Liver (tissue), 8 donors: ENCODE measurements at regions not wholly inside any gene's neighbourhood (a gene's known extent, or its start where the extent isn't known, plus 50 kb on each side); places are given as distances from the start of the nearest gene placed in this dataset.

Experiments used
- DNase-seq: peaks from one replicate; pipeline ENCODE4 v3.0.0-alpha.2; 2017; ENCODE audit warnings: low spot score
- H3K27ac ChIP-seq, 2 donors: one replicate each; pipeline ENCODE4 v1.7.0; 2013; ENCODE audit warnings: inconsistent platforms in 2 of 2, low read length in 2 of 2, control low read depth in 1 of 2, low read depth in 1 of 2, mild to moderate bottlenecking in 1 of 2
- H3K27me3 ChIP-seq, 4 donors: one replicate each; pipeline versions ENCODE4 v1.6.1 to v1.7.0; 2013; ENCODE audit warnings: low read length in 3 of 4, inconsistent platforms in 1 of 4, mild to moderate bottlenecking in 1 of 4, moderate library complexity in 1 of 4; ENCODE audit not compliant: control insufficient read depth in 4 of 4, insufficient read depth in 4 of 4
- H3K36me3 ChIP-seq, 4 donors: one replicate each; pipeline versions ENCODE4 v1.6.1 to v1.7.0; 2013; ENCODE audit warnings: low read length in 3 of 4, mild to moderate bottlenecking in 3 of 4, low read depth in 1 of 4, moderate library complexity in 1 of 4; ENCODE audit not compliant: control insufficient read depth in 4 of 4, insufficient read depth in 3 of 4
- H3K4me1 ChIP-seq, 4 donors: one replicate each; pipeline versions ENCODE4 v1.6.1 to v1.7.0; 2013; ENCODE audit warnings: low read length in 3 of 4, mild to moderate bottlenecking in 3 of 4, moderate library complexity in 1 of 4; ENCODE audit not compliant: control insufficient read depth in 4 of 4, insufficient read depth in 4 of 4
- H3K4me3 ChIP-seq, 3 donors: one replicate each; pipeline versions ENCODE4 v1.6.1 to v1.7.0; 2013; ENCODE audit warnings: low read length in 3 of 3, control low read depth in 1 of 3, low read depth in 1 of 3, mild to moderate bottlenecking in 1 of 3
- H3K9ac ChIP-seq, 2 donors: one replicate each; pipeline ENCODE4 v1.7.0; 2013; ENCODE audit warnings: low read length in 2 of 2, mild to moderate bottlenecking in 2 of 2, moderate library complexity in 2 of 2, control low read depth in 1 of 2, low read depth in 1 of 2
- H3K9me3 ChIP-seq, 4 donors: one replicate each; pipeline versions ENCODE4 v1.6.1 to v1.7.0; 2013; ENCODE audit warnings: low read length in 3 of 4; ENCODE audit not compliant: control insufficient read depth in 4 of 4
- EGR1 ChIP-seq, 2 donors: IDR thresholded peaks; 2 replicates each; pipeline ENCODE4 v1.6.1; 2016 to 2018; ENCODE audit warnings: antibody characterized with exemption in 2 of 2, low read depth in 2 of 2
- FOXA2 ChIP-seq: IDR thresholded peaks from 2 replicates; pipeline ENCODE4 v1.6.1; 2016; ENCODE audit warnings: antibody characterized with exemption
- GABPA ChIP-seq, 2 donors: IDR thresholded peaks in 1 of 2; conservative IDR thresholded peaks in 1 of 2; 2 replicates each; pipeline ENCODE4 v1.6.1; 2016; ENCODE audit warnings: antibody characterized with exemption in 2 of 2, mild to moderate bottlenecking in 1 of 2, moderate library complexity in 1 of 2
- HNF4A ChIP-seq, 2 donors: conservative IDR thresholded peaks; 2 replicates each; pipeline ENCODE4 v1.6.1; 2016; ENCODE audit warnings: antibody characterized with exemption in 2 of 2, mild to moderate bottlenecking in 2 of 2
- JUND ChIP-seq, 2 donors: IDR thresholded peaks; 2 replicates each; pipeline ENCODE4 v1.6.1; 2016; ENCODE audit warnings: antibody characterized with exemption in 2 of 2
- NR2F2 ChIP-seq: IDR thresholded peaks from 2 replicates; pipeline ENCODE4 v1.6.1; 2016; ENCODE audit warnings: antibody characterized with exemption
- RAD21 ChIP-seq, 2 donors: IDR thresholded peaks; 2 replicates each; pipeline ENCODE4 v1.6.1; 2016; ENCODE audit warnings: antibody characterized with exemption in 2 of 2, mild to moderate bottlenecking in 2 of 2
- REST ChIP-seq: IDR thresholded peaks from 2 replicates; pipeline ENCODE4 v1.6.1; 2016; ENCODE audit warnings: antibody characterized with exemption, mild to moderate bottlenecking
- RXRA ChIP-seq, 2 donors: IDR thresholded peaks; 2 replicates each; pipeline ENCODE4 v1.6.1; 2017 to 2018; ENCODE audit warnings: antibody characterized with exemption in 2 of 2, mild to moderate bottlenecking in 1 of 2
- TAF1 ChIP-seq: conservative IDR thresholded peaks from 2 replicates; pipeline ENCODE4 v1.6.1; 2016; ENCODE audit warnings: antibody characterized with exemption, mild to moderate bottlenecking
- YY1 ChIP-seq: IDR thresholded peaks from 2 replicates; pipeline ENCODE4 v1.6.1; 2016; ENCODE audit warnings: antibody characterized with exemption, mild to moderate bottlenecking
- ZBTB33 ChIP-seq: IDR thresholded peaks from 2 replicates; pipeline ENCODE4 v1.6.1; 2016; ENCODE audit warnings: antibody characterized with exemption
- WGBS: extraction: QIAGEN DNeasy Blood & Tissue Kit; methylation state at CpG from one replicate; pipeline ENCODE4 v1.1.7; 2013; 5-methylcytosine and 5-hydroxymethylcytosine counted together
- TF ChIP-seq, protein P1 (sequence below): fragments of 150-350 bp; IDR thresholded peaks from 2 replicates; pipeline ENCODE4 v1.5.1; 2017; ENCODE audit warnings: improper control_type of control experiment, low read depth, low read length; ENCODE audit not compliant: missing input control
- TF ChIP-seq, protein P2 (sequence below): IDR thresholded peaks from 2 replicates; pipeline ENCODE4 v1.6.1; 2016; ENCODE audit warnings: antibody characterized with exemption
- donor health status: healthy.
- donor health status: healthy.
- donor health status: healthy.
- donor health status: healthy.
- donor health status: healthy.

DNA sequence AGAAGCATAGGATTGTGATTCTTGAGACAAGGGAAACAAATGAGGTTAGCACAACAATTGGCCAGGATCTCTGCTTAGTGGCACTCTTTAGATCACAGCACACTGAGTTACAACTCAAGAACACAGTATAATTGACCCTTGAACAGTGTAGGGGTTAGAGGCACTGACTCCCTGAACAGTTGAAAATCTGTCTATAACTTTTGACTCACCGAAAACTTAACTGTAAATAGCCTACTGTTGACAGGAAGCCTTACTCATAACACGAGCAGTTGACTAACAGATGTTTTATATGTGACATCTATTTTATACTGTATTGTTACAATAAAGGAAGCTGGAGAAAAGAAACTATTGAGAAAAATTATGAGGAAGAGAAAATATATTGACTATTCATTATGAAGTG, 296.1 kb downstream of the RERGL start:
- Histone ChIP-seq H3K9ac (no peak overlapping the region), H3K27me3 (no peaks in the 10 kb centered on the region), H3K27ac (no peak overlapping the region), H3K4me1 (no peaks in the 10 kb centered on the region), H3K4me3 (no peak overlapping the region), H3K9me3 (no peaks in the 10 kb centered on the region), H3K36me3 (no peaks in the 10 kb centered on the region)
- DNase-seq, result no peak
- TF ChIP-seq GABPA (IDR thresholded peaks at IDR 0.05 in 1 of 2, conservative IDR thresholded peaks at IDR 0.05 in 1 of 2), result no peak
- TF ChIP-seq JUND (IDR thresholded peaks at IDR 0.05), result no peak
- no peak for TF ChIP-seq NR2F2
- TF ChIP-seq TAF1, result no peak
- no peak for TF ChIP-seq REST
- TF ChIP-seq, protein P1, sequence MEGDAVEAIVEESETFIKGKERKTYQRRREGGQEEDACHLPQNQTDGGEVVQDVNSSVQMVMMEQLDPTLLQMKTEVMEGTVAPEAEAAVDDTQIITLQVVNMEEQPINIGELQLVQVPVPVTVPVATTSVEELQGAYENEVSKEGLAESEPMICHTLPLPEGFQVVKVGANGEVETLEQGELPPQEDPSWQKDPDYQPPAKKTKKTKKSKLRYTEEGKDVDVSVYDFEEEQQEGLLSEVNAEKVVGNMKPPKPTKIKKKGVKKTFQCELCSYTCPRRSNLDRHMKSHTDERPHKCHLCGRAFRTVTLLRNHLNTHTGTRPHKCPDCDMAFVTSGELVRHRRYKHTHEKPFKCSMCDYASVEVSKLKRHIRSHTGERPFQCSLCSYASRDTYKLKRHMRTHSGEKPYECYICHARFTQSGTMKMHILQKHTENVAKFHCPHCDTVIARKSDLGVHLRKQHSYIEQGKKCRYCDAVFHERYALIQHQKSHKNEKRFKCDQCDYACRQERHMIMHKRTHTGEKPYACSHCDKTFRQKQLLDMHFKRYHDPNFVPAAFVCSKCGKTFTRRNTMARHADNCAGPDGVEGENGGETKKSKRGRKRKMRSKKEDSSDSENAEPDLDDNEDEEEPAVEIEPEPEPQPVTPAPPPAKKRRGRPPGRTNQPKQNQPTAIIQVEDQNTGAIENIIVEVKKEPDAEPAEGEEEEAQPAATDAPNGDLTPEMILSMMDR, result no peak
- TF ChIP-seq EGR1 (IDR thresholded peaks at IDR 0.05; ENCODE audit: low read depth in 2 of 2), result no peak
- TF ChIP-seq ZBTB33, result no peak
- TF ChIP-seq YY1, result no peak
- no peak for TF ChIP-seq RXRA (IDR thresholded peaks at IDR 0.05)
- no peak for TF ChIP-seq RAD21 (IDR thresholded peaks at IDR 0.05)
- TF ChIP-seq, protein P2, sequence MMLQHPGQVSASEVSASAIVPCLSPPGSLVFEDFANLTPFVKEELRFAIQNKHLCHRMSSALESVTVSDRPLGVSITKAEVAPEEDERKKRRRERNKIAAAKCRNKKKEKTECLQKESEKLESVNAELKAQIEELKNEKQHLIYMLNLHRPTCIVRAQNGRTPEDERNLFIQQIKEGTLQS, result no peak
- 61% methylated on average over 2 of the region's 2 CpGs for WGBS

- Histone ChIP-seq H3K4me3 (no peak overlapping the region), H3K9ac (no peak overlapping the region), H3K4me1 (no peaks in the 10 kb centered on the region), H3K9me3 (peaks cover 0 to 3% (median 0%) of the 10 kb centered on the region in 4 donors), H3K27ac (no peak overlapping the region), H3K36me3 (no peaks in the 10 kb centered on the region), H3K27me3 (no peaks in the 10 kb centered on the region)
- no peak for TF ChIP-seq HNF4A (conservative IDR thresholded peaks at IDR 0.05)
- no peak for TF ChIP-seq NR2F2
- TF ChIP-seq, protein P2, result no peak
- no peak for TF ChIP-seq FOXA2
- TF ChIP-seq YY1, result no peak
- no peak for TF ChIP-seq REST
- no peak for DNase-seq
Measured at GRCh38 chr12:17778242-17778641, 311.8 kb downstream of the RERGL start.
